K562 (cell line): ENCODE measurements at regions not wholly inside any gene's neighbourhood (a gene's known extent, or its start where the extent isn't known, plus 50 kb on each side); places are given as distances from the start of the nearest gene placed in this dataset.

ENCODE experiments used
- CHD1 ChIP-seq: fragments of 200-600 bp; sonication (generic); IDR thresholded peaks from one replicate; pipeline ENCODE4 v1.6.1; 2012; ENCODE audit warnings: mild to moderate bottlenecking, moderate library complexity, low read length, inconsistent platforms
- DACH1 ChIP-seq: fragments of 450-650 bp; IDR thresholded peaks from 2 replicates; pipeline ENCODE4 v1.6.1; 2018; ENCODE audit not compliant: partially characterized antibody
- DDX20 ChIP-seq: fragments of 450-650 bp; IDR thresholded peaks from 2 replicates; pipeline ENCODE4 v1.6.1; 2016; ENCODE audit warnings: missing genetic modification characterization, low read depth, mild to moderate bottlenecking, missing compliant biosample characterization, moderate library complexity
- DMBX1 ChIP-seq: fragments of 250-450 bp; sonication (Bioruptor Pico); IDR thresholded peaks from 2 replicates; pipeline ENCODE4 v1.8.0; 2022; ENCODE audit warnings: inconsistent platforms, mild to moderate bottlenecking, moderate library complexity, borderline replicate concordance
- E2F5 ChIP-seq: sonication (generic); formaldehyde crosslinking; IDR thresholded peaks from 2 replicates; pipeline ENCODE4 v1.8.0; 2022; ENCODE audit warnings: mild to moderate bottlenecking, missing genetic modification reagents
- ELF2 ChIP-seq: fragments of 250-450 bp; sonication (Bioruptor Pico); IDR thresholded peaks from 2 replicates; pipeline ENCODE4 v1.5.0; 2021; ENCODE audit warnings: mild to moderate bottlenecking
- ERF ChIP-seq: fragments of 450-650 bp; formaldehyde crosslinking; IDR thresholded peaks from 2 replicates; pipeline ENCODE4 v1.4.0; 2020; ENCODE audit warnings: mild to moderate bottlenecking, mixed read lengths
- ETS2 ChIP-seq: IDR thresholded peaks from 2 replicates; pipeline ENCODE4 v1.6.1; 2016; ENCODE audit warnings: borderline replicate concordance, missing genetic modification characterization, mild to moderate bottlenecking, moderate library complexity, missing compliant biosample characterization; ENCODE audit not compliant: poor library complexity, severe bottlenecking
- EZH2 ChIP-seq: IDR thresholded peaks from 2 replicates; pipeline ENCODE4 v1.6.1; 2012; ENCODE audit warnings: low read depth, mild to moderate bottlenecking, inconsistent platforms, low read length, borderline replicate concordance
- FOXA1 ChIP-seq: fragments of 450-650 bp; IDR thresholded peaks from 2 replicates; pipeline ENCODE4 v1.6.1; 2016; ENCODE audit warnings: mild to moderate bottlenecking, borderline replicate concordance
- MEF2A ChIP-seq: IDR thresholded peaks from 2 replicates; pipeline ENCODE4 v1.6.1; 2011; ENCODE audit warnings: low read depth, mild to moderate bottlenecking, low read length, moderate library complexity; ENCODE audit not compliant: control insufficient read depth
- MEIS2 ChIP-seq: fragments of 450-650 bp; IDR thresholded peaks from 2 replicates; pipeline ENCODE4 v1.6.1; 2014; ENCODE audit warnings: mild to moderate bottlenecking; ENCODE audit not compliant: partially characterized antibody
- NCOA4 ChIP-seq: fragments of 450-650 bp; IDR thresholded peaks from 2 replicates; pipeline ENCODE4 v1.6.1; 2018; ENCODE audit warnings: mild to moderate bottlenecking; ENCODE audit not compliant: partially characterized antibody
- SIN3A ChIP-seq, 2 experiments: fragments of 150-350 bp in 1 of 2; IDR thresholded peaks; 2 replicates each; pipeline ENCODE4 v1.6.1; 2011 to 2016; ENCODE audit warnings: borderline replicate concordance in 2 of 2, low read depth in 2 of 2, low read length in 2 of 2, mild to moderate bottlenecking in 2 of 2, moderate library complexity in 2 of 2; ENCODE audit not compliant: control insufficient read depth in 1 of 2
- SMARCE1 ChIP-seq: fragments of 450-650 bp; IDR thresholded peaks from 2 replicates; pipeline ENCODE4 v1.7.1; 2016; ENCODE audit warnings: mild to moderate bottlenecking
- TSC22D4 ChIP-seq: fragments of 450-650 bp; IDR thresholded peaks from 2 replicates; pipeline ENCODE4 v1.6.1; 2016; ENCODE audit warnings: missing genetic modification characterization, missing biosample characterization, control low read depth
- ZFP36 ChIP-seq: fragments of 150-350 bp; IDR thresholded peaks from 2 replicates; pipeline ENCODE4 v1.6.1; 2018; ENCODE audit warnings: low read length, low read depth; ENCODE audit not compliant: partially characterized antibody
- ZNF124 ChIP-seq: sonication (generic); formaldehyde crosslinking; IDR thresholded peaks from 2 replicates; pipeline ENCODE4 v1.8.1; 2022; ENCODE audit warnings: missing genetic modification reagents
- TF ChIP-seq, protein P1 (sequence below): fragments of 450-650 bp; formaldehyde crosslinking; conservative IDR thresholded peaks from 2 replicates; pipeline ENCODE4 v1.4.0; 2022; ENCODE audit warnings: mild to moderate bottlenecking, missing genetic modification characterization
- TF ChIP-seq, protein P2 (sequence below), 2 experiments: fragments of 450-650 bp; IDR thresholded peaks; 2 replicates each; pipeline ENCODE4 v1.6.1; 2016; ENCODE audit warnings: mild to moderate bottlenecking in 2 of 2, borderline replicate concordance in 1 of 2, low read depth in 1 of 2, moderate library complexity in 1 of 2

- no peak for TF ChIP-seq ELF2 (CRISPR knock-in tag)
- no peak for TF ChIP-seq ERF (CRISPR knock-in tag)
- TF ChIP-seq, protein P1, sequence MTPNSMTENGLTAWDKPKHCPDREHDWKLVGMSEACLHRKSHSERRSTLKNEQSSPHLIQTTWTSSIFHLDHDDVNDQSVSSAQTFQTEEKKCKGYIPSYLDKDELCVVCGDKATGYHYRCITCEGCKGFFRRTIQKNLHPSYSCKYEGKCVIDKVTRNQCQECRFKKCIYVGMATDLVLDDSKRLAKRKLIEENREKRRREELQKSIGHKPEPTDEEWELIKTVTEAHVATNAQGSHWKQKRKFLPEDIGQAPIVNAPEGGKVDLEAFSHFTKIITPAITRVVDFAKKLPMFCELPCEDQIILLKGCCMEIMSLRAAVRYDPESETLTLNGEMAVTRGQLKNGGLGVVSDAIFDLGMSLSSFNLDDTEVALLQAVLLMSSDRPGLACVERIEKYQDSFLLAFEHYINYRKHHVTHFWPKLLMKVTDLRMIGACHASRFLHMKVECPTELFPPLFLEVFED (CRISPR knock-in tag) = no peak
- TF ChIP-seq, protein P2, sequence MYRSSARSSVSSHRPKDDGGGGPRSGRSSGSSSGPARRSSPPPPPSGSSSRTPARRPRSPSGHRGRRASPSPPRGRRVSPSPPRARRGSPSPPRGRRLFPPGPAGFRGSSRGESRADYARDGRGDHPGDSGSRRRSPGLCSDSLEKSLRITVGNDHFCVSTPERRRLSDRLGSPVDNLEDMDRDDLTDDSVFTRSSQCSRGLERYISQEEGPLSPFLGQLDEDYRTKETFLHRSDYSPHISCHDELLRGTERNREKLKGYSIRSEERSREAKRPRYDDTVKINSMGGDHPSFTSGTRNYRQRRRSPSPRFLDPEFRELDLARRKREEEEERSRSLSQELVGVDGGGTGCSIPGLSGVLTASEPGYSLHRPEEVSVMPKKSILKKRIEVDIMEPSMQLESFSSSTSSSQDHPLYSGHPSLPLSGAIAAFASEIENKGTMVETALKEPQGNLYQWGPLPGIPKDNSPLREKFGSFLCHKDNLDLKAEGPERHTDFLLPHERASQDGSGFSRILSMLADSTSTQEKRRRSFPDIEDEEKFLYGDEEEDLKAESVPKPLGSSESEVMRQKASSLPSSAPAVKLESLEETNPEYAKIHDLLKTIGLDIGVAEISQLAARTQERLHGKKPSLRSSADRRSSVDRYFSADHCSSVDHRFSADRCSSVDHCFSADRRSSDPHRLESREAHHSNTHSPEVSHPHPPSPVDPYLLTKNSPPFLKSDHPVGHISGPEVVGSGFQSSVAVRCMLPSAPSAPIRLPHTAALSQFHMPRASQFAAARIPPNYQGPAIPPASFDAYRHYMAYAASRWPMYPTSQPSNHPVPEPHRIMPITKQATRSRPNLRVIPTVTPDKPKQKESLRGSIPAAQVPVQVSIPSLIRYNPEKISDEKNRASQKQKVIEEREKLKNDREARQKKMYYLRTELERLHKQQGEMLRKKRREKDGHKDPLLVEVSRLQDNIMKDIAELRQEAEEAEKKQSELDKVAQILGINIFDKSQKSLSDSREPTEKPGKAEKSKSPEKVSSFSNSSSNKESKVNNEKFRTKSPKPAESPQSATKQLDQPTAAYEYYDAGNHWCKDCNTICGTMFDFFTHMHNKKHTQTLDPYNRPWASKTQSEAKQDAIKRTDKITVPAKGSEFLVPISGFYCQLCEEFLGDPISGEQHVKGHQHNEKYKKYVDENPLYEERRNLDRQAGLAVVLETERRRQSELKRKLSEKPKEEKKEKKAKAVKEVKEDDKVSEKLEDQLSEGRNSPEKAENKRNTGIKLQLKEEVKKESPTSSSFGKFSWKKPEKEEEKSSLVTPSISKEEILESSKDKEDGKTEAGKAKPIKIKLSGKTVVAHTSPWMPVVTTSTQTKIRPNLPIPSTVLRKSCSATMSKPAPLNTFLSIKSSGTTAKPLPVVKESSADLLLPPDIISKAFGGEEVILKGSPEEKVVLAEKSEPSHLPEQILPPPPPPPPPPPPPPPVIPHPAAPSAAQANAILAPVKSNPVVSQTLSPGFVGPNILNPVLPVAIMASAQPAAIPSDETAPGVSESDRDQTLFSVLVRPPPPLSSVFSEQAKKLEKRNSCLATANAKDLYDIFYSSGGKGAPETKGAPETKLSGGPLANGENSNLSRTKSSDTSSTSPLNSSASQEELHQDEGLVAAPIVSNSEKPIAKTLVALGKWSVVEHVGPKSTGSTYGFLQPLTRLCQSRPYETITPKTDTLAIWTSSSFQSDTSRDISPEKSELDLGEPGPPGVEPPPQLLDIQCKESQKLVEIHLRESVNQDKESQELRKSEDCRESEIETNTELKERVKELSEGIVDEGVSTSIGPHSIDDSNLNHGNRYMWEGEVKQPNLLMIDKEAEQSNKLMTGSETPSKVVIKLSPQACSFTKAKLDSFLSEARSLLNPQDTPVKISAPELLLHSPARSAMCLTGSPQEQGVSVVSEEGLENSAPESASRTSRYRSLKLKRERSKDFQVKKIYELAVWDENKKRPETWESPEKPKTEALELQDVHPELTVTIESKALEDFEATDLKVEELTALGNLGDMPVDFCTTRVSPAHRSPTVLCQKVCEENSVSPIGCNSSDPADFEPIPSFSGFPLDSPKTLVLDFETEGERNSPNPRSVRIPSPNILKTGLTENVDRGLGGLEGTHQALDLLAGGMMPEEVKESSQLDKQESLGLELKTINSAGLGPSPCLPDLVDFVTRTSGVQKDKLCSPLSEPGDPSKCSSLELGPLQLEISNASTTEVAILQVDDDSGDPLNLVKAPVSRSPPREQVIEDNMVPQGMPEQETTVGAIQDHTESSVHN (IDR thresholded peaks at IDR 0.05; ENCODE audit: borderline replicate concordance in 1 of 2, low read depth in 1 of 2) = no peak
- TF ChIP-seq MEIS2 = peak; percentile 81
- TF ChIP-seq DMBX1 (CRISPR knock-in tag) = peak; percentile 54; the same call in 1 of the 2 replicates
- TF ChIP-seq DACH1 = peak; percentile 49
- TF ChIP-seq ETS2 (tag) = no peak
- no peak for TF ChIP-seq ZFP36
- no peak for TF ChIP-seq ZNF124 (CRISPR knock-in tag)
- no peak for TF ChIP-seq CHD1
- TF ChIP-seq SIN3A (IDR thresholded peaks at IDR 0.05; ENCODE audit: borderline replicate concordance in 2 of 2, control insufficient read depth in 1 of 2, low read depth in 2 of 2, low read length in 2 of 2) = no peak
- no peak for TF ChIP-seq E2F5 (CRISPR knock-in tag)
- TF ChIP-seq EZH2 = no peak
- no peak for TF ChIP-seq TSC22D4 (tag)
- no peak for TF ChIP-seq NCOA4
- no peak; the same call in none of the 2 replicates for TF ChIP-seq SMARCE1
- no peak for TF ChIP-seq DDX20 (tag)
- no peak for TF ChIP-seq MEF2A
- TF ChIP-seq FOXA1 = no peak
Observed at GRCh38 chr6:27174958-27175357, 72.5 kb upstream of the PRSS16 start (continued).
